ENCODE measurements at regions not wholly inside any gene's neighbourhood (a gene's known extent, or its start where the extent isn't known, plus 50 kb on each side); places are given as distances from the start of the nearest gene placed in this dataset.

- no peak for DNase-seq (ENCODE audit: low spot score)
- no peak overlapping the region for H3K27ac ChIP-seq
- no peaks in the 10 kb centered on the region for H3K4me1 ChIP-seq (replicated peaks)
- no peaks in the 10 kb centered on the region for H3K27me3 ChIP-seq (replicated peaks; ENCODE audit: insufficient read depth)
- no peak for TF ChIP-seq CTCF (IDR thresholded peaks at IDR 0.05)
- no peak for TF ChIP-seq POLR2A (IDR thresholded peaks at IDR 0.05)
- no peak for TF ChIP-seq POLR2AphosphoS5 (IDR thresholded peaks at IDR 0.05)
- H3K36me3 ChIP-seq: no peaks in the 10 kb centered on the region
- intact Hi-C loops (cut with DNase I): no loop called here
- no peaks in the 10 kb centered on the region for H3K9me3 ChIP-seq
- no peak overlapping the region for H3K4me3 ChIP-seq
- WGBS: 59% methylated on average over 1 of the region's 1 CpG
These were observed 499.1 kb upstream of the FSIP2 start for GRCh38 chr2:185239491-185239890.

- intact Hi-C loops (cut with DNase I): no loop called here
- TF ChIP-seq CTCF (IDR thresholded peaks at IDR 0.05): no peak
- TF ChIP-seq POLR2AphosphoS5 (IDR thresholded peaks at IDR 0.05): no peak
- TF ChIP-seq POLR2A (IDR thresholded peaks at IDR 0.05): no peak
- DNase-seq (ENCODE audit: low spot score): no peak
- H3K36me3 ChIP-seq: no peaks in the 10 kb centered on the region
- H3K27ac ChIP-seq: no peak overlapping the region
- H3K9me3 ChIP-seq: no peaks in the 10 kb centered on the region
- WGBS: 79% methylated on average over 4 of the region's 4 CpGs
- no peaks in the 10 kb centered on the region for H3K27me3 ChIP-seq (replicated peaks; ENCODE audit: insufficient read depth)
- no peaks in the 10 kb centered on the region for H3K4me1 ChIP-seq (replicated peaks)
- H3K4me3 ChIP-seq: no peak overlapping the region
These were observed 497.8 kb upstream of the FSIP2 start for GRCh38 chr2:185240796-185241195.

GRCh38 chr2:185241556-185241955 lies 497.0 kb upstream of the FSIP2 start:
- WGBS: 91% methylated on average over 13 of the region's 13 CpGs
- TF ChIP-seq CTCF (IDR thresholded peaks at IDR 0.05) (no peak), POLR2AphosphoS5 (IDR thresholded peaks at IDR 0.05) (no peak), POLR2A (IDR thresholded peaks at IDR 0.05) (no peak)
- DNase-seq (ENCODE audit: low spot score): no peak
- Histone ChIP-seq H3K27ac (no peak overlapping the region), H3K27me3 (replicated peaks; ENCODE audit: insufficient read depth) (no peaks in the 10 kb centered on the region), H3K9me3 (no peaks in the 10 kb centered on the region), H3K4me1 (replicated peaks) (no peaks in the 10 kb centered on the region), H3K36me3 (no peaks in the 10 kb centered on the region), H3K4me3 (no peak overlapping the region)
- intact Hi-C loops (cut with DNase I): no loop called here

GRCh38 chr2:185242462-185242861 lies 496.1 kb upstream of the FSIP2 start:
- intact Hi-C loops (cut with DNase I): no loop called here
- 83% methylated on average over 2 of the region's 2 CpGs for WGBS
- H3K27ac ChIP-seq: no peak overlapping the region

More at GRCh38 chr2:185242462-185242861, 496.1 kb upstream of the FSIP2 start:
- H3K4me1 ChIP-seq (replicated peaks): no peaks in the 10 kb centered on the region
- H3K4me3 ChIP-seq: no peak overlapping the region
- no peaks in the 10 kb centered on the region for H3K27me3 ChIP-seq (replicated peaks; ENCODE audit: insufficient read depth)
- no peak for DNase-seq (ENCODE audit: low spot score)
- H3K36me3 ChIP-seq: no peaks in the 10 kb centered on the region
- H3K9me3 ChIP-seq: no peaks in the 10 kb centered on the region
- TF ChIP-seq POLR2A (IDR thresholded peaks at IDR 0.05) (no peak), POLR2AphosphoS5 (IDR thresholded peaks at IDR 0.05) (no peak), CTCF (IDR thresholded peaks at IDR 0.05) (no peak)

Data from prostate gland (tissue), 2 donors.